ENCODE measurements at regions not wholly inside any gene's neighbourhood (a gene's known extent, or its start where the extent isn't known, plus 50 kb on each side); places are given as distances from the start of the nearest gene placed in this dataset.

DNA sequence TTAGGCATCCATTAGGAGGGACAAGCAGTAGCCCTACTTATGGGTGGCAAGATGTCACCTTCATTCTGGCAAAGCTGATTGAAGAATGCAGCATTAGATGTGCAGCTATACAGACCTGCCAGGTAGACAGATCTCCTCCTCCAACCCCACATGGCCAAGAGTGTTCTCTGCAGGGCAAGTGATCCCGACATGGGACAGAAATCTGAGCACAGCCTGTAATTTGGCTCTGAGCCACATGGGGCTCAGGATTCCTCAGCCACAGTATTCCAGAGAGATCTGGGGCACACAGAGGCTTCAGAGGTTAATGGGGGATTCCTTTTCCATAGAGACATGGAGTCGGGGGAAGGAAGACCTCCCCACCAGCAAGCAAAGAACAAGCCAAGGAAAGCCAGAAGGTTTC lies 58.7 kb upstream of the GDF10 start:
- no peak overlapping the region for H3K4me3 Mint-ChIP-seq (ENCODE audit: low read depth, unreplicated experiment)
- no peak overlapping the region for H3K27ac Mint-ChIP-seq (ENCODE audit: unreplicated experiment)
- no peaks in the 10 kb centered on the region for H3K36me3 Mint-ChIP-seq (ENCODE audit: insufficient read depth, unreplicated experiment)
- H3K27me3 Mint-ChIP-seq (ENCODE audit: unreplicated experiment) = peaks cover 65% of the 10 kb centered on the region
- CTCF ChIA-PET = no interaction called here
- BruUV-seq (replicated peaks) = no TSS peak
- TF ChIP-seq, protein P1, sequence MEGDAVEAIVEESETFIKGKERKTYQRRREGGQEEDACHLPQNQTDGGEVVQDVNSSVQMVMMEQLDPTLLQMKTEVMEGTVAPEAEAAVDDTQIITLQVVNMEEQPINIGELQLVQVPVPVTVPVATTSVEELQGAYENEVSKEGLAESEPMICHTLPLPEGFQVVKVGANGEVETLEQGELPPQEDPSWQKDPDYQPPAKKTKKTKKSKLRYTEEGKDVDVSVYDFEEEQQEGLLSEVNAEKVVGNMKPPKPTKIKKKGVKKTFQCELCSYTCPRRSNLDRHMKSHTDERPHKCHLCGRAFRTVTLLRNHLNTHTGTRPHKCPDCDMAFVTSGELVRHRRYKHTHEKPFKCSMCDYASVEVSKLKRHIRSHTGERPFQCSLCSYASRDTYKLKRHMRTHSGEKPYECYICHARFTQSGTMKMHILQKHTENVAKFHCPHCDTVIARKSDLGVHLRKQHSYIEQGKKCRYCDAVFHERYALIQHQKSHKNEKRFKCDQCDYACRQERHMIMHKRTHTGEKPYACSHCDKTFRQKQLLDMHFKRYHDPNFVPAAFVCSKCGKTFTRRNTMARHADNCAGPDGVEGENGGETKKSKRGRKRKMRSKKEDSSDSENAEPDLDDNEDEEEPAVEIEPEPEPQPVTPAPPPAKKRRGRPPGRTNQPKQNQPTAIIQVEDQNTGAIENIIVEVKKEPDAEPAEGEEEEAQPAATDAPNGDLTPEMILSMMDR (IDR thresholded peaks at IDR 0.05; ENCODE audit: unreplicated experiment) = no peak
- intact Hi-C loops (cut with micrococcal nuclease; ENCODE audit: unreplicated experiment) = no loop called here
- no peaks in the 10 kb centered on the region for H3K9me3 Mint-ChIP-seq (ENCODE audit: low read depth, unreplicated experiment)
- DNase-seq = no peak
- no peaks in the 10 kb centered on the region for H3K4me1 Mint-ChIP-seq (ENCODE audit: low read depth, unreplicated experiment)

DNA sequence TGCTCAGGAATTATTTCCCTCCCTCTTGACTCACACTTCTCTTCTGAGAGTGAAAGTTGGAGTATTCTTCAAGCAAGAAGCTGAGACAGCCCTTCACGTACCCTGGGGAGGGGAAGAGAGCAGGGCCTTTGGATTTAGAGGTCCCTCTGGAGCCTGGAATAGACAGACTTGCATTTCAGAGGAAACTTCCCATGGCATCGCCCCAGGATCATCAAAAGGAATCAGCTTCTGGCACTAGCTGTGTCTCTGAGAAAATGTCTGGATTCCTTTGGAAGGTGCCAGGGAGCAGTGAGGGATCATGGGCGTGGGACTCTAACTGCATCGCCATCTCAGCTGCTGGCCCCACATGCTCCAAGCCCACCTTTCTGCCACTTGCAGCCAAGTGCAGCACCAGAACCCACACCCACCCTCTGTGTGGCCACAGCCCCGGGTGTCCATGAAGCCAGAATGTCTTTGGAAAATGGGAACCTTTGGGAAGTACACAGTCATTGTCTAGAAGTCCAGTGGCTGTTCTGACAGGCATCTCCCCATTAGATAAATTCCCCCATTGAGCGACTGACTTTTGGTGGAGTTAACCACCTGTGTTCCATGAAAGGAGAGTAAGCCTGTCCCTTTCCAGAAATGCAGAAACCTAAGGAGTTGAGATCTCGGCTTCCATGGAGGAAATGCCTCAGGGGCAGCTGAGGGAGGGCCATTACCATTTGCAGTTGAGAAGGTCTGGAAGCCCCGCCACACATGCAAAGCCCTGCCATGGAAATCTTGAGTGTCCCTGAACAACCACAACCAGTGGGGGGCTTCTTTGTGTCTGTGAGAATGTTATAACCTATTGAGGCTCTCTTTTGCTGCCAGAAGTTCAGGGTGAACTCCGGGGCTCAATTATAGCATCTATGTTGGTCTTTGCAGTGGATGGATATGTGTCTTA lies 57.8 kb upstream of the GDF10 start:
- H3K4me1 Mint-ChIP-seq (ENCODE audit: low read depth, unreplicated experiment) = no peaks in the 10 kb centered on the region
- CTCF ChIA-PET = no interaction called here
- H3K4me3 Mint-ChIP-seq (ENCODE audit: low read depth, unreplicated experiment) = no peak overlapping the region
- intact Hi-C loops (cut with micrococcal nuclease; ENCODE audit: unreplicated experiment) = no loop called here
- no peak for DNase-seq
- TF ChIP-seq, protein P1 (IDR thresholded peaks at IDR 0.05; ENCODE audit: unreplicated experiment) = no peak
- H3K27ac Mint-ChIP-seq (ENCODE audit: unreplicated experiment) = no peak overlapping the region
- H3K27me3 Mint-ChIP-seq (ENCODE audit: unreplicated experiment) = peaks cover 74% of the 10 kb centered on the region
- H3K36me3 Mint-ChIP-seq (ENCODE audit: insufficient read depth, unreplicated experiment) = no peaks in the 10 kb centered on the region
- H3K9me3 Mint-ChIP-seq (ENCODE audit: low read depth, unreplicated experiment) = no peaks in the 10 kb centered on the region
- BruUV-seq (replicated peaks) = no TSS peak

DNA sequence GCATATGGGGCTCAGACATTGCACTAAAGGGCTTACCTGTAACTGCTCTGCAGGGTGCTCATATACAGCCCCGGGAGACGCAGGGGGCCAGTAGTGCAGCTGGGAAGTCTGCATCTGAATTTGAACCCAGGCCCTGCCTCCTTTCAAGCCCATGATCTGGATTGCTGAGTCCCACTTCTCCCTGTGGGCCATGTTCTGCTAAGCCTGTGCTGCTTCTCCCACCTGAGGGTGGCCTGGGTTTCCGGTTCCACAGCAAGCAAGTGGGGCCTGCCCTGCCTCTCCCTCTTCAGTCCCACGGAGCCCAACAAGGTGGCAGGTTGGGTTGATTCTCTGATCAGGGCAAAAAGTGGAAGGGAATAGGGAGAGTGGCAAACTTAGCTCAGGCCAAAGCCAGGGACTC lies 56.6 kb upstream of the GDF10 start:
- Mint-ChIP-seq H3K27me3 (ENCODE audit: unreplicated experiment) (peaks cover 78% of the 10 kb centered on the region), H3K36me3 (ENCODE audit: insufficient read depth, unreplicated experiment) (no peaks in the 10 kb centered on the region), H3K9me3 (ENCODE audit: low read depth, unreplicated experiment) (no peaks in the 10 kb centered on the region), H3K4me3 (ENCODE audit: low read depth, unreplicated experiment) (no peak overlapping the region), H3K4me1 (ENCODE audit: low read depth, unreplicated experiment) (no peaks in the 10 kb centered on the region), H3K27ac (ENCODE audit: unreplicated experiment) (no peak overlapping the region)
- no peak for DNase-seq
- CTCF ChIA-PET = no interaction called here
- TF ChIP-seq, protein P1 (IDR thresholded peaks at IDR 0.05; ENCODE audit: unreplicated experiment) = no peak
- no TSS peak for BruUV-seq (replicated peaks)
- intact Hi-C loops (cut with micrococcal nuclease; ENCODE audit: unreplicated experiment) = no loop called here

DNA sequence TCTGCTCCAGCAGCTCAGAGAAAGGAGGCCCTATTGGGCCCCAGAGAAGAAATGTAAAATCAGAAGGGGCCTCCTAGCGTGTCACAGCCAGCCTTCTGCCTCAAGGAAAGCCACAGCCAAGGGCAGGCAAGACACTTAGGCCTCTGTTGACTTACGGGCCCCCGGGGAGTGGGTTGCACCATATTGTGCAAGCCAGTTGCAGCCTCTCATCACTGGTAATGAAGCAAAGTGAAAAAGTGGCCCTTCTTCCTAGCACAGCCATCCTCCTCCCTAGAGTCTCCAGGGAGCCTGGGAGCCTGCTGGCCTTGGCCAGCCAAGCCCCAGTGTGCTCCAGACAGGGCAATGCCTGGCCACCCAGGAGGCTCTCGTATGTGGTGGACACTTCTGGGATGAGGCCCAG lies 56.2 kb upstream of the GDF10 start:
- no peaks in the 10 kb centered on the region for H3K36me3 Mint-ChIP-seq (ENCODE audit: insufficient read depth, unreplicated experiment)
- TF ChIP-seq, protein P1 (IDR thresholded peaks at IDR 0.05; ENCODE audit: unreplicated experiment) = no peak
- no peaks in the 10 kb centered on the region for H3K9me3 Mint-ChIP-seq (ENCODE audit: low read depth, unreplicated experiment)
- H3K4me1 Mint-ChIP-seq (ENCODE audit: low read depth, unreplicated experiment) = no peaks in the 10 kb centered on the region
- DNase-seq = no peak
- no TSS peak for BruUV-seq (replicated peaks)
- H3K27ac Mint-ChIP-seq (ENCODE audit: unreplicated experiment) = no peak overlapping the region
- CTCF ChIA-PET = no interaction called here
- peaks cover 78% of the 10 kb centered on the region for H3K27me3 Mint-ChIP-seq (ENCODE audit: unreplicated experiment)
- H3K4me3 Mint-ChIP-seq (ENCODE audit: low read depth, unreplicated experiment) = no peak overlapping the region
- intact Hi-C loops (cut with micrococcal nuclease; ENCODE audit: unreplicated experiment) = no loop called here

Measured in Calu3 (cell line).